SIG-M5 treated with dmso at 0.1 percent for 504 hours (cell line): ENCODE measurements at regions not wholly inside any gene's neighbourhood (a gene's known extent, or its start where the extent isn't known, plus 50 kb on each side); places are given as distances from the start of the nearest gene placed in this dataset.
"Not testable (repeated sequence)": the region's sequence is repeated elsewhere in the genome, so short reads cannot be mapped to it uniquely, and the experiment has no call there.

Source experiments
- DNase-seq: peaks from one replicate; lab custom pipeline; 2025; ENCODE audit not compliant: unreplicated experiment; lab: John Stamatoyannopoulos, UW

DNA sequence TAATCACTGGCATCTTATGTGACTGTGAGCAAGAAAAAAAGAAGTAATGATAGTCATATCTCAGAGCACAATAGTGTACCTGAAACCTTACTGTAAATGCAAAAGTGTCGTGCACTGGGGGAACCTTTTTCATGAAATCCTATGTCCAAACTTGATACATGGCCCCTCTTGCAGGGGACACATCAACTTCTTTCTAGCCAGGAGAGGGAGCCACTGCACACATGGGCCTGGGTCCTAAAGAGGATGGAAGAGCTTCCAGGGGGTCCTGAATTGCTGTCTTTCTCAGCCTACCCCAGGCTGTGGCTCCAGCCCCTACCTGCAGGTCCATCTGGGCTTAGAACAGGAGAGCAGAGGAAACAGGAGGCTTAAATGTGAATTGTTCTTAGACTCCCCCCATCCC is 165.7 kb downstream of the SOD2 start:
- DNase-seq, result no peak

DNA sequence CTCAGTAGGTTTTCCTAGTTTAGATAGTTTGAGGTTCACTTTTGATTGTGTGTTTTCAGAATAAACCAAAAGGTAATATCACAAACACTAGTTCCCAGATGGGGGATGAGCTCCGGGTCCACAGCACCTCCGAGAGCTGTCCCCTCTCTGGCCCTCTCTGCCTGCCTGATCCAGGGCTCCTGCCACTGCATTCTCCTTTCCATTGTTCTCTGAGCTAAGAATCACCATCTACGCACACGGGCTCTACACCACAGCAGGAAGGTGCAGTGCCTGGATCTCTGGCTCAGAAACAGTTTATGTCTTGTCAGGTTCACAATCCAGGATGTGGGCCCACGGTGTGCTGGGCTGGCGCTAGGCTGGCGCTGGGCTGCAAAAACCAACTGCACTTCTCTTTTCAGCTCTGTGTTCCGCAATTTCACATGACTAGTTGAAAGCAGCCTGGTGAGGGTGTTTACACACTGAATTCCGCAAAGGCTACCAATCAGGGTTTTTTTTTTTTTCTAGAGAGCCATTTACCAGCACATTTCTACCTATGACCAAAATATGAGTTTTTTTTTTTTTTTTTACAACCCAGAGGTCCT is 167.5 kb downstream of the SOD2 start:
- DNase-seq, result peak; percentile 27

DNA sequence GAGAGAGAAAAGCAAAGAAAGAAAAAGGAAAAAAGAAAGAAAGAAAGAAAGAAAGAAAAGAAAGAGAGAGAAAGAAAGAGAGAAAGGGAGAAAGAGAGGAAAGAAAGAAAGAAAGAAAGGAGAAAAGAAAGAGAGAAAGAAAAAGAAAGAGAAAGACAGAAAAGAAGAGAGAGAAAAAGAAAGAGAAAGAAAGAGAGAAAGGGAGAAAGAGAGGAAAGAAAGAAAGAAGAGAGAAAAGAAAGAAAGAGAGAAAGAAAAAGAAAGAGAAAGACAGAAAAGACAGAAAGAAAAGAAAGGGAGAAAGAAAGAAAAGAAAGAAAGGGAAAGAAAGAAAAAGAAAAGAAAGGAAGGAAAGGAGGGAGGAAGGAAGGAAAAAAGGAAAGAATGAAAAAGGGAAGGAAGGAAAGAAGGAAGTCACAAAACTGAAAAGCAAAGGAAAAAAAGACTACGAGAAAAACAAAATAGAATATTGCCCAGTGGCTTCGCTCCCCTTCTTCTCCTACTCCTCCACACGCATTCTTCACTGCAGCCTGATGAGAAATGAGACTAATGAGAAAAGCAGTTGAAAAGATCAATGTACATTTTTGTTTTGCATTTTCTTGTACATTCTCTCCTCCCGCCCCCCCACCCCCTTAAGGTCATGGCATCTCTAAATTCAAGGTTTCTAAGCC is 170.0 kb downstream of the SOD2 start:
- DNase-seq, result no peak

DNA sequence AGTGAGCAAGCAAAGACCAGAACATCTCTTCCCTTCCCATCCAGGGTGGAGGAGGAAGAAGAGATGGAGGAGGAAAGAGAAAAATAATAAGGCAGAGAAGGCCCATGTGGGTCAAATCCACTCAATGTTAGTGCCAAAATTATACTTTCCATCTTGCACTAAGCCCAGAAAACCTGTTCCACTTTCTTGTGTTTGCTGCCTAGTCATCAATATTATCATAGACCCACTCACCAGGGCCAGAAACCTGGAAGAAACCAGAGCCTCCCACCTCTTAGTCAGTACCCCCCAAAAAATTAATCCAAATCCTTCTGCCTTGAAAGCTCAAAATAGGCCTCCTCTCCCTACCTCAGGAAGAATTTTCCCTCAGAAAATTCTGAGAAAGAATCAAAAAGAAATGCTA is 171.1 kb downstream of the SOD2 start:
- no peak for DNase-seq

DNA sequence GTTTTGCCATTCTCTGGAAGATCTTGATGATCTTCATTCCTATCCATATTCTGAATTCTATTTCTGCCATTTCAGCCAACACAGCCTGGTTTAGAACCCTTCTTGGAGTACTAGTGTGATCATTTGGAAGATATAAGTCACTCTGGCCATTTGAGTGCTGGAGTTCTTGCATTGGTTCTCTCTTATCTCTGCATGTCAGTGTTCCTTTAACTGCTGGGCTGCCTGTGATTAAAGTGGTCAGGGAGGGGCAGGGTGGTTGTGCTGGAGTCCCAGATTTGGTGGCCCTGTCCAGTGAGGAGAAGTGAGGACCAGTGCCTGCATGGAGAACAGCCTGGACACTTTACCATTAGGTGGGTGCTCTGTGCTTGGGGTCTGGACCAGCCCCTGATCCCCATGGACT is 173.0 kb downstream of the SOD2 start:
- DNase-seq, result no peak

DNA sequence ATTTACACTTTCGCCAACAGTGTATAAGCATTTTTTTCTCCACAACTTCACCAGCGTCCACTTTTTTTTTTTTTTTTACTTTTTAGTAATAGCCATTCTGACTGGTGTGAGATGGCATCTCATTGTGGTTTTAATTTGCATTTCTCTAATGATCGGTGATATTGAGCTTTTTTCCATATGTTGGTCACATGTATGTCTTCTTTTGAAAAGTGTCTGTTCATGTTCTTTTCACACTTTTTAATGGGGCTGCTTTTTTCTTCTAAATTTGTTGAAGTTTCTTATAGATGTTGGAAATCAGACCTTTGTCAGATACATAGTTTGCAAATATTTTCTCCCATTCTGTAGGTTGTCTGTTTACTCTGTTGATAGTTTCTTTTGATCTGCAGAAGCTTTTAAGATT is 177.2 kb downstream of the SOD2 start:
- DNase-seq, result not testable (repeated sequence)

DNA sequence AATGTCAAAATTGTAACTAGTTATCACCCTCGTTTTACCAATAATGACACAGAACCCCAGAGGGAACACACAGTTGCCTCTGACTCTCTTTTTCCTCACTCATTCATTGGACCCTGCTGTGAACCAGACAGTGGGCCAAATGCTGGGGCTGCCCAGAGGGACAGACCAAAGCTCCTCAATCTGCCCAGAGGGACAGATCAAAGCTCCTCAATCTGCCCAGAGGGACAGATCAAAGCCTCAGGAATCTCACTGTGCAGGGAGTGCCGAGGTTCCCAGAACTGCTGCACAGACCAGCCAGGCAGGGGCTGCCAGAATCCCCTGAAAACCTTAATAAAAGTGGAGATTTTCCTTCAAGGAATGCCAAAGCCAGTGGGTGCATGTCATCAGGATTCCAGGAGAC is 179.1 kb downstream of the SOD2 start:
- DNase-seq, result no peak

DNA sequence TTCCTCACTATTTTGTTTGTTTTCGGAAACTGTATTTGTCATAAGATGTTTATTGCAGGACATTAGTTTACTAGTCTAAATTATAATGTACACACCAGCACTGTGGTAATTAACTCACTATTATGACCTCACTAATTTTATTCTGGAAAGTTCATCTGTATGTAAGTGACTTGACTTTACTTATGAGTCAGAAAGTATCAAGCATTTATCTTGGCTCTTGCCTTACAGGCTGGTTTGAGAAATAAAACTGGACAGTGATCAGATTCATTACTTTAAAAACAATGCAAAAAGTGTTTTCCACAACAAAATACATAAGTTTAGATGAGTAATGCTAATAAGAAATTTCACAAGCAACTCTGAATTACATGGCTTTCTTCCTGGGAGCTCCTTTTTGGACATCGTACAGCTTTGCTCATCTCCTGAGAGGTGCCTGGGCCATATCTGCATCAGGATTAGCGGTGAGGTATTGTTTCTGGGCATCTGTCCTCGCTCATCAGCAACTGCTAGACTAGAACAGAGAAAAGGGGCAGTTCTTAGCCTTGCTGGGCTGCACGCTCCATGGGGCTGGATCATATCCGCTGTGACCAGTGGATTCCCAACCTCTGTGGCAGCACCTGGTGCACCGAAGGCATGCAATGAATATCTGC is 179.8 kb downstream of the SOD2 start:
- DNase-seq, result no peak

DNA sequence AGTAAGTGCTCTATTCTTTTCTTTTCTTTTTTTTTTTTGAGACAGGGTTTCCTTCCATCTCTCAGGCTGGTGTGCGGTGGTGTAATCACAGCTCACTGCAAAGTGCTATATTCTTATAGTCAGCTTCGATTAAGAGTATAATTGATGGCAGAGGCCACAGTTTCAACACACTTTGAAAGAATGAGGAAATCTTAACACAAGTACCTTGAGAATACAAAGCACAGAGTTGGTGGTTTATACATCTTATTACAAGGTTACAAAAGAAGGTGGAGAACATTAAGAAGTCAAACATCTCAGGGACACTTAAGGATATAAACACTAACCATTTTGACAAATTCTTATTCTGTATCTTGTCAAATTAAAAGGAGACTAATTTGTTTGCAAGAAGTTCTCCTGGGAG is 180.5 kb downstream of the SOD2 start:
- DNase-seq, result no peak

DNA sequence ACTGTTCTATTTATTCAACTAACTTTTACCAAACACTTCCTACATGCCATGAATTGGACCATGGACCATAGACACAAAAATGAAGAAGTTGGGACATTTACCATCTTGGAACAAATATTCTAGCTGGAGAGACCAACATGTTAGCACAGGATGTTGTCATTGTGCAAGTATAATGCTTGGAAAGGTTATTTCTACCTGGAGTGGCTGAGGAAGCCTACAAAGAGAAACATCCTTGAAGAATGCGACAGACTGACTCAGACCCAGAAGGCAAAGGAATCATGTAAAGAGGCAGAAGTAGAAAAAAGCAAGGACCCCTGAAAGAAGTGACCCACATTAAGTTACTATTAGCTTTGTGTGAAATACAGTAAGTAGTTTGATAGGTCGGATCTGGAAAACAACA is 180.9 kb downstream of the SOD2 start:
- no peak for DNase-seq

DNA sequence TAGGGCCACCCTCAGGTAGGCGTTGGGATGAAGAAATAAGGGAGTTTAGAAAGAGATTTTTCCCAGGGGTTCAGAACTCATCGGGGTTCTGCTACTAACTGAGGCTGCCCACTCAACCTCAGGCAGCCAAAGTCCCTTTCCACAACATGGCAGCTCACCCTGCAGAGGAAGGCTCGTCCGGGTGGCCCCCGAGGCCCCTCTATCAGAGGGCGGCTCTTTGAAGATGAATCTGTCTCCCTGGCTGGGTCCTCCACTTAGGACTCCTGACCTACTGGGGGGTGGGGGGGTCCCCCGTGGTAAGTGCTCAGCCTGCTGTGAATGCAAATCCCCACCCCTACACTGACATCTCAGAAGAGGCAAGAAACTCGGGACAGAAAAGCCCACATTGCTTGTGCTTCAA is 182.9 kb downstream of the SOD2 start:
- no peak for DNase-seq

DNA sequence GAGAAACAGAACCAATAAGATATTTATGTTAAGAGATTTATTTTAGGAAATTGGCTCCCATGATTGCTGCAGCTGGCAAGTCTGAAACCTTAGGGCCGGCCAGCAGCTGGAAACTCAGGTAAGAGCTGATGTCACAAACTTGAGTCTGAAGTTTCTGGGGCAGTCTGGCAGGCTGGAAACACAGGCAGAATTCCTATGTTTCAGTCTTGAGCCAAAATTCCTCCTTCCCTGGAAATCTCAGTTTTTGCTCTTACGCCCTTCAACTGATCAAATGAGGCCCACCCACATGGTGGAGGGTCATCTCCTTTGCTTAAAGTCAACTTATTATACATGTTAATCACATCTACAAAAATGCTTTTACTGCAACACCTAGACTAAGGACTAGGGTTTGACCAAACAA is 184.1 kb downstream of the SOD2 start:
- DNase-seq, result no peak

DNA sequence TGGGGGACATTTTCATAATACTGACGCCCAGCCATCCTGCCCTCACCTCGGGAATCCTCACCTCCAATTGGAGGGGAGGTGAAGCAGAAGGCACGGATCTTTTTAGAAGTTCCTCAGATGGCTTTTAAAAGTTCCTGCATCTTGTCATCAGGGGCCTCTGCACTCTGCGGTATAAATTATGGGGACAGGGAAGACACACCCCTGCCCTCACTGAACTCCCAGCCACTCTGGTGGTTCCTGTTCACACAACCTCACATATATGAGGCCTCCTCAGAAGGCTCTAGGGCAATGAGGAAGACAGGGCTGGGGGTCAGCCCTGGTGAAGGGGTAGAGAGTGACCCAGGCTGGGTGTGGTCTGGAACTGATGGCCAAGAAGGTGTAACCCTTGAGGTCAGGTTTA is 187.0 kb downstream of the SOD2 start:
- no peak for DNase-seq

DNA sequence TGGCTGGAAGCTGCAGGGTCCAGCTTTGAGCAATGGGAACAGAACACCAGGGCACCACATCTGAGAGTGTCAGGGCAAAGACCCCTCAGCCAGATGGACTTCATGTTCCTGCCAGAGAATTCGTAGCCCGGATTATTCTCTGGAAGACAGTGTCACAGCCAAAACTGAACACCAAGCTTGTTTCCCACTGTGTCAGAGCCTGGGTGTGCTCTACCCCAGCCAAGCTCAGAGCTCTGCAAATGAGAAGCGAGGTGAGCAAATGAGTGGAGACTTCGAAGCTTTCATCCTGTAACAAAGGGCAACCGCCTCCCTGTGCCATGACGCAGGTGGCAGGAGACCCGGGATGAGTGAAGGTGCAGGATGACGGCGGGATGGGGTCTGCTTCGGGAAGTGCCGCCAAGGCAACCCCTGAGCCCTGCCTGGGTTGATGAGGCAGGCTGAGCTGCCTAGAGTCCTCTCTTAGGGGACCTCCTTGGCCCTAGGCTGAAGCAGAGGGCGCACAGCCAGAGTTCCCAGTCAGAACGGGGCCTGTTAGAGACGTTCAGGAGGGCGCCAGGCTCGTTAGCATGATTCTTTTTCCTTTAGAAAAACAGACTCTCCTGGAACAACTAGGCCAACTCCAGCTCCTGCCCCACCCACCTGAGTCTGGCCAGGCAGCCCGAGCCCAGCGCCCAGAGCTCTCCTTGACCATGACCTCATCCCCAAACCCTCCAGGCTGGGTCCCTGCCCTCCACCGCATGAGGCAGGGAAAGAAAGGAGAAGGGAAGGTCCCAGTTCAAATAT is 187.7 kb downstream of the SOD2 start:
- DNase-seq, result no peak

DNA sequence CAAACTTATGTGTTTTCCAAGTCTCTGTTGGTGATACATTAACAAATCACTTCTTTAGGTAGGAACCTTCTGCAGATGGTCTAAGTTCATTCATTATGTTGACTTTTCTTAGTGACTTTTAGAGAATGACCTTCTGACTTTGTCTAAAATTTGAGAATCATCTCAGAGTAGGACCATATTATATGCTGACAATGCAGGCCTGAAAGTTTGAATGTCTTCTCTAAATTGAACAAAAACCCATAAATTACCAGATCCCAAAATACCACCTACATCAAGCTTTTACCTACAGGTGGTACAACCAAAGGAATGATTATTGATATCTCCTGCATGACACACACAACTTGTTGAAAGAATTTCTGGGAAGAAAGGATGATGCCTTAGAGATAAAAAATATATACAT is 191.5 kb downstream of the SOD2 start:
- no peak for DNase-seq

DNA sequence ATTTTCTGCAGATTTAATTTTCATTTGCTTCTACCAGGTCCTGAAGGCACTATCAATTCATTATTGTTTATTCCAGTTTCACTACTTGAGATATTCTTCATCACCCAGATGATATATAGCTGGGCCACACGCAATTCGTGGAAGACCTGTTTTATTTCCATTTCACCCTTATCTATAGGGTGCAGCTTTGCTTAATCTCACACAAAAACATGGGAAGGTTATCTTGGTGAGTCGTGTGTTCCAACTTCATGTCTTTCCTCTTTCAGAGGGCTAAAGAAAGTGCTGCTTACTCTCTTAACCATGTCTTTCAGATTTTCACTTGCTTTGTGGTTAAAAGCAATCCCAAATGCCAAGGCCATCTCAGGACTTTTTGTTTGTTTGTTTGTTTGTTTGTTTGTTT is 194.0 kb downstream of the SOD2 start:
- no peak for DNase-seq

DNA sequence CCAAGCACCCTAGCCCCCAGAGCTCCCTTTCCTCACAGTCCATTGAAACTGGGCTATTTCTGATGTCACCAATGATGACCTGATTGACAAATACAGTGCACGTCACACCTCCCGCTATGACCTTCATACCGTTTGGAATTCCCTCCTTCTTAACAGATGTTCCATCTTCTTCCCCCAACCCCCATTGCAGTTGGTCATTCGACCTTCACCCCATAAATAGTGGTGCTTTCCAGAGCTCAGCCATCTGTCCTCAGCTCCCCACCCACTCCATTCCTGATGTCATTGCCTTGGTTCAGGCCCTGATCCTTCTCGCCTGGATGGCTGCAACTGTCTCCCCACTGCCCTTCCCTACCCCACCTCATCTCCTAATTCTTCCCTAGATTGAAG is 198.5 kb downstream of the SOD2 start:
- DNase-seq, result no peak

DNA sequence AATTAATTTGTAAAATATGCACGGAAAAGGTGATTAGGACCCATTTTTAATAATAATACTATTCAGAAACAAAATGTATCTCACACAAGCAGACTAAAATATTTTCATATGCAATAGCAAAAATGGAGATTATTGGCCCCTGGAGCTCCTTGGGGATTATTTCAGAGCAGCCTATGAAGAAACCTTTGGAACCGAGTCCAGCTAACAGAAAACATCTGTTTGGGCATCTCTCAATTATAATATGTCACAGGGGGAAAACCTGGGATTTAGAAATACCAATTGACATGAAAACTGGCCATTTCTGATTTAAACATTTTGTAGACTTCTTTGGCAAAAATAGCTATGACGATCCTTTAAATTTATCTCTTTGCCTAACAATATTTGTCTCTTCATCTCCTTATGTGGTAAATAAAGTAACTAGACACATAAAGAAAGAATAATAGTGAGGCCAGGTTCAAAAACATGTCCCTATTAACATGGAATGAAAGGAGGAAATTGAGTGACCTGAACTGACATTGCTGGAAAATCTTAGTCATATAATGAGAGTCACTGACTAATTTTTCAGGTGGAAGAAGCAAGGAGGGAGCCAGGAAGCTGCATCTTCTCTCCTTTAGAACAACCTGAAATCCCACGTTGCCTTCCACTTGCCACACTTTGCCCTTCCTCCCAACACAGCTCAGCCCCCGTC is 199.0 kb downstream of the SOD2 start:
- DNase-seq, result no peak

DNA sequence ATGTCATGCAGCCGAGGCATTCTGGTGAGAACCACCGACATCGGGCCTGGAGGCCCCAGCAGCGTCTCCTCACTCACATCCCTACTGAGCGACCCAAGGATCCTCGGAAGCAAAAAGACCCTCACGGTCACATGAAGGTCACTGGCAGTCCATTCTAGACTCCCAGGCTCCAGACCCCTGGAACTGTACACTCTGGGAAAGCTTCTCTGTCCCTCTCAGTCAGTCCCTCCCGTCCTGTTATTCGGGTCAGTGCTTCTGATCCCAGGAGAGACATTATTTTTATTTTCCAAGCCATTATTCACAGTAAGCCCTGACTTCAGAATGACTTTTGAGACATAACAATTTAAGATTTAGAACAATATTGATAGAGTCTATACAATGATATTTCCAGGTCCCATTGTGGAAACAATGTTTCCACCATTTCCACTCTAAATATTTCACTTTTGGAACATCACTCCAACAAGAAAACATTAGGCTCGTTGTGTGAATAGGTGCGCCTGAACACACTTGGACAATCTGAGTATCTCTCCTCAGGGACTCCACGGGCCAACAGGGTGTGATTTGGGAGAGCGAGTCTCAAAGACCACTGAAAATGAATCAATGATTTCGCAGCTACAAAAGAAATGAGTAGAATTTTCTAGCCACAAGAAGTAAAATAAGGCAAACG is 199.7 kb downstream of the SOD2 start:
- no peak for DNase-seq

DNA sequence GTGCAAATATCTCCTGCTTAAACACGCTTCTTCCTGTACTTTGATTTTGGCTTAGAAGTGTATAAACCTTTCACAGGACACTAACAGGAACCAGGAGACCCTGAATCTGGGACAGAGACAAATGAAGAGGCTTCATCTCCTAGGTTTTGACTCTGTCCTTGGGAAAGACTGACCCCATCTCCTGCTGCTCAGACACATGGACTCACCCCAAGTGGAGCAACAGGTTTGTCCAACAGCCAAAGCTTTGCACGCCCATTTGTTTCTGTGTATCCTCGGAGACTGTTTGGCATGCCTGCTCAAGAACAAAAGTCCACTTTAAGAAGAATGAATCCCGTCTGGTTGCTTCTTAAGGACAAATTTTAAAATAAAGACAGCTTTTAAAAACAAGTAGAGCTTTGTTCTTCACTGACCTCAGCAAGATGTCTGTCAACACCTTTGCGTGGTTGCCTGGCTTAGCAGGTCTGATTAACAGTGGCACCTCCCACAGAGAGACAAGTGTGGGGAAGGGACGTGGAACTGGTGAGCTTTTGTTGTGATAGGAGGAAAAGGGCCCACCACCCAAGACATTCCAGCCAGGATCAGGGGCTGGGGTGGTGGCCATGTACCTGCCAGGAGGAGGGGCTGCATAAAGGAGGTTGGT is 202.6 kb downstream of the SOD2 start:
- no peak for DNase-seq
